SK-N-SH treated with all-trans-retinoic acid at 6 μM for 48 hours (cell line): ENCODE measurements at regions not wholly inside any gene's neighbourhood (a gene's known extent, or its start where the extent isn't known, plus 50 kb on each side); places are given as distances from the start of the nearest gene placed in this dataset.

ENCODE experiments used
- ATAC-seq: fragments of 200-7000 bp; cut with Tn5 transposase; 3 replicates; pipeline ENCODE4 v1.9.1; 2020; ENCODE audit warnings: mild to moderate bottlenecking, moderate library complexity
- BACH2 ChIP-seq: fragments of 250-450 bp; sonication (Bioruptor Pico); IDR thresholded peaks from 2 replicates; pipeline ENCODE4 v1.9.0; 2021; ENCODE audit warnings: mild to moderate bottlenecking, borderline replicate concordance
- CSDC2 ChIP-seq: fragments of 250-450 bp; sonication (Bioruptor Pico); IDR thresholded peaks from 2 replicates; pipeline ENCODE4 v1.5.0; 2020; ENCODE audit warnings: mild to moderate bottlenecking, moderate library complexity
- ESRRG ChIP-seq: fragments of 250-450 bp; sonication (Bioruptor Pico); IDR thresholded peaks from 2 replicates; pipeline ENCODE4 v1.6.1; 2021; ENCODE audit warnings: mild to moderate bottlenecking
- GLIS3 ChIP-seq: fragments of 250-450 bp; sonication (Bioruptor Pico); IDR thresholded peaks from 2 replicates; pipeline ENCODE4 v1.5.0; 2020; ENCODE audit warnings: mild to moderate bottlenecking, moderate library complexity
- OSR1 ChIP-seq: fragments of 250-450 bp; sonication (Bioruptor Pico); IDR thresholded peaks from 2 replicates; pipeline ENCODE4 v1.8.0; 2022; ENCODE audit warnings: moderate library complexity, mild to moderate bottlenecking, inconsistent platforms
- PPARA ChIP-seq: fragments of 250-450 bp; sonication (Bioruptor Pico); IDR thresholded peaks from 2 replicates; pipeline ENCODE4 v1.5.0; 2020; ENCODE audit warnings: mild to moderate bottlenecking, borderline replicate concordance
- RARB ChIP-seq: fragments of 250-450 bp; sonication (Bioruptor Pico); IDR thresholded peaks from 2 replicates; pipeline ENCODE4 v1.8.0; 2021; ENCODE audit warnings: mild to moderate bottlenecking, moderate library complexity
- SNAI2 ChIP-seq: fragments of 250-450 bp; sonication (Bioruptor Pico); IDR thresholded peaks from 2 replicates; pipeline ENCODE4 v1.5.0; 2020; ENCODE audit warnings: mild to moderate bottlenecking, moderate library complexity
- TCF4 ChIP-seq: fragments of 250-450 bp; sonication (Bioruptor Pico); IDR thresholded peaks from 2 replicates; pipeline ENCODE4 v1.8.0; 2021; ENCODE audit warnings: mild to moderate bottlenecking, moderate library complexity, borderline replicate concordance
- TOX ChIP-seq: fragments of 250-450 bp; sonication (Bioruptor Pico); IDR thresholded peaks from 2 replicates; pipeline ENCODE4 v1.8.0; 2021; ENCODE audit warnings: mild to moderate bottlenecking, moderate library complexity, borderline replicate concordance
- ZC3H10 ChIP-seq: fragments of 250-450 bp; sonication (Bioruptor Pico); IDR thresholded peaks from 2 replicates; pipeline ENCODE4 v1.5.1; 2021; ENCODE audit warnings: mild to moderate bottlenecking, moderate library complexity
- ZFP3 ChIP-seq: fragments of 250-450 bp; sonication (Bioruptor Pico); IDR thresholded peaks from 2 replicates; pipeline ENCODE4 v1.5.0; 2020; ENCODE audit warnings: mild to moderate bottlenecking, moderate library complexity
- ZFP30 ChIP-seq: fragments of 450-650 bp; formaldehyde crosslinking; IDR thresholded peaks from 2 replicates; pipeline ENCODE4 v1.5.0; 2022; ENCODE audit warnings: mild to moderate bottlenecking, moderate library complexity
- ZNF565 ChIP-seq: fragments of 450-650 bp; formaldehyde crosslinking; conservative IDR thresholded peaks from 2 replicates; pipeline ENCODE4 v1.5.0; 2020; ENCODE audit warnings: low read depth, mild to moderate bottlenecking, moderate library complexity
- ZNF70 ChIP-seq: fragments of 450-650 bp; formaldehyde crosslinking; IDR thresholded peaks from 2 replicates; pipeline ENCODE4 v1.5.0; 2020; ENCODE audit warnings: mild to moderate bottlenecking, moderate library complexity
- ZNF8 ChIP-seq: fragments of 450-650 bp; formaldehyde crosslinking; IDR thresholded peaks from 2 replicates; pipeline ENCODE4 v1.5.0; 2020; ENCODE audit warnings: mild to moderate bottlenecking, moderate library complexity
- TF ChIP-seq, protein P1 (sequence below): fragments of 250-450 bp; sonication (Bioruptor Pico); IDR thresholded peaks from 2 replicates; pipeline ENCODE4 v1.8.0; 2021; ENCODE audit warnings: low read depth, mild to moderate bottlenecking, moderate library complexity, borderline replicate concordance
- TF ChIP-seq, protein P2 (sequence below): fragments of 250-450 bp; sonication (Bioruptor Pico); IDR thresholded peaks from 2 replicates; pipeline ENCODE4 v1.5.1; 2021; ENCODE audit warnings: mild to moderate bottlenecking, moderate library complexity
- TF ChIP-seq, protein P3 (sequence below): fragments of 250-450 bp; sonication (Bioruptor Pico); IDR thresholded peaks from 2 replicates; pipeline ENCODE4 v1.5.1; 2020; ENCODE audit warnings: low read depth, mild to moderate bottlenecking, moderate library complexity
- TF ChIP-seq, protein P4 (sequence below): fragments of 250-450 bp; sonication (Bioruptor Pico); IDR thresholded peaks from 2 replicates; pipeline ENCODE4 v1.5.0; 2020; ENCODE audit warnings: mild to moderate bottlenecking, moderate library complexity
- TF ChIP-seq, protein P5 (sequence below): fragments of 250-450 bp; sonication (Bioruptor Pico); IDR thresholded peaks from 2 replicates; pipeline ENCODE4 v1.8.0; 2020; ENCODE audit warnings: mild to moderate bottlenecking, moderate library complexity, borderline replicate concordance

DNA sequence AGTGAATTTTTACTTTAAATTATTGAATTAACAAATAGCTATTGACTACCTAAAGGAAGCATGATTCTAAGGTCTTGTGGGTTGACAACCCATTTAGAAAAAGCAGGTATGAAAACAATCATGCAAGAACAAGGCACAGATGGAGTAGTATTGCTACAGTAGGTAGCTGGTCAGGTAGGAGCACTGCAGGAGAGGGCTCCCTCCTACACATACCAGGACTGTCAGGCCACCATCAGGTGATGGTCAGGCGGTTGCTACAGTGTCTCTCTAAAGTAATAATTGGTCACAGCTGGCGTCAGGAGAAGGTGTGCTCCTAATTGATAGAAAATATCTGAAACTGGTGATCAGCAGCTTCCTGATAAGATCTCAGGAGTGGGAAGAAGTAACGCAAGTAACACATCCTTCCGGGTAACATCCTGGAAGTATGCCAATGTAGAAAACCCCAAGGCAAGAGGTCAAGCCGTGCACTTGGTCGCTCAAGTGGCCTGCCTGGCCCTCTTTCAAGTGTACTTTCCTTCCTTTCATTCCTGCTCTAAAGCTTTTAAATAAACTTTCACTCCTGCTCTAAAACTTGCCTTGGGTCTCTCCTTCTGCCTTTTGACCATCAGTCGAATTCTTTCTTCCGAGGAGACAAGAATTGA is 486.5 kb downstream of the TMEM114 start:
- no peak for ATAC-seq
- TF ChIP-seq TCF4: no peak
- TF ChIP-seq, protein P1, sequence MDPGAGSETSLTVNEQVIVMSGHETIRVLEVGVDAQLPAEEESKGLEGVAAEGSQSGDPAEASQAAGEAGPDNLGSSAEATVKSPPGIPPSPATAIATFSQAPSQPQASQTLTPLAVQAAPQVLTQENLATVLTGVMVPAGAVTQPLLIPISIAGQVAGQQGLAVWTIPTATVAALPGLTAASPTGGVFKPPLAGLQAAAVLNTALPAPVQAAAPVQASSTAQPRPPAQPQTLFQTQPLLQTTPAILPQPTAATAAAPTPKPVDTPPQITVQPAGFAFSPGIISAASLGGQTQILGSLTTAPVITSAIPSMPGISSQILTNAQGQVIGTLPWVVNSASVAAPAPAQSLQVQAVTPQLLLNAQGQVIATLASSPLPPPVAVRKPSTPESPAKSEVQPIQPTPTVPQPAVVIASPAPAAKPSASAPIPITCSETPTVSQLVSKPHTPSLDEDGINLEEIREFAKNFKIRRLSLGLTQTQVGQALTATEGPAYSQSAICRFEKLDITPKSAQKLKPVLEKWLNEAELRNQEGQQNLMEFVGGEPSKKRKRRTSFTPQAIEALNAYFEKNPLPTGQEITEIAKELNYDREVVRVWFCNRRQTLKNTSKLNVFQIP (CRISPR knock-in tag): no peak
- TF ChIP-seq PPARA (CRISPR knock-in tag): no peak
- no peak for TF ChIP-seq ZNF8

DNA sequence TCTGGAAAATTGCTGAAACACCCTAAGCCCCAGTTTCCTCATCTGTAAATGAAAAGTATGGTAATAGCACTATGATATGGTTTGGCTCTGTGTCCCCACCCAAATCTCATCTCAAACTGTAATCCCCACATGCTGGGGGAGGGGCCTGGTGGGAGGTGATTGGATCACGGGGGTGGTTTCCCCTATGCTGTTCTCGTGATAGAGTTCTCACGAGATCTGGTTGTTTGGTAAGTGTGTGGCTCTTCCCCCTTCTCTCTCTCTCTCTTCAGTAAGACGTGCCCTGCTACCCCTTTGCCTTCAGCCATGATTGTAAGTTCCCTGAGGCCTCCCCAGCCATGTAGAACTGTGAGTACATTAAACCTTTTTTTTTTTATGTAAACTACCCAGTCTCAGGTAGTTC is 490.7 kb downstream of the TMEM114 start:
- no peak for ATAC-seq
- TF ChIP-seq PPARA (CRISPR knock-in tag) (no peak), TCF4 (no peak), ZNF70 (CRISPR knock-in tag) (no peak), ZC3H10 (no peak), ZFP3 (no peak), ZNF565 (CRISPR knock-in tag) (no peak), ZFP30 (CRISPR knock-in tag) (no peak), TOX (no peak), GLIS3 (CRISPR knock-in tag) (no peak), BACH2 (CRISPR knock-in tag) (no peak), RARB (no peak), OSR1 (CRISPR knock-in tag) (no peak), ESRRG (CRISPR knock-in tag) (no peak), CSDC2 (CRISPR knock-in tag) (no peak), SNAI2 (no peak)
- TF ChIP-seq, protein P1 (CRISPR knock-in tag): no peak
- TF ChIP-seq, protein P2, sequence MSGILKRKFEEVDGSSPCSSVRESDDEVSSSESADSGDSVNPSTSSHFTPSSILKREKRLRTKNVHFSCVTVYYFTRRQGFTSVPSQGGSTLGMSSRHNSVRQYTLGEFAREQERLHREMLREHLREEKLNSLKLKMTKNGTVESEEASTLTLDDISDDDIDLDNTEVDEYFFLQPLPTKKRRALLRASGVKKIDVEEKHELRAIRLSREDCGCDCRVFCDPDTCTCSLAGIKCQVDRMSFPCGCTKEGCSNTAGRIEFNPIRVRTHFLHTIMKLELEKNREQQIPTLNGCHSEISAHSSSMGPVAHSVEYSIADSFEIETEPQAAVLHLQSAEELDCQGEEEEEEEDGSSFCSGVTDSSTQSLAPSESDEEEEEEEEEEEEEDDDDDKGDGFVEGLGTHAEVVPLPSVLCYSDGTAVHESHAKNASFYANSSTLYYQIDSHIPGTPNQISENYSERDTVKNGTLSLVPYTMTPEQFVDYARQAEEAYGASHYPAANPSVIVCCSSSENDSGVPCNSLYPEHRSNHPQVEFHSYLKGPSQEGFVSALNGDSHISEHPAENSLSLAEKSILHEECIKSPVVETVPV (CRISPR knock-in tag): no peak
- TF ChIP-seq, protein P3, sequence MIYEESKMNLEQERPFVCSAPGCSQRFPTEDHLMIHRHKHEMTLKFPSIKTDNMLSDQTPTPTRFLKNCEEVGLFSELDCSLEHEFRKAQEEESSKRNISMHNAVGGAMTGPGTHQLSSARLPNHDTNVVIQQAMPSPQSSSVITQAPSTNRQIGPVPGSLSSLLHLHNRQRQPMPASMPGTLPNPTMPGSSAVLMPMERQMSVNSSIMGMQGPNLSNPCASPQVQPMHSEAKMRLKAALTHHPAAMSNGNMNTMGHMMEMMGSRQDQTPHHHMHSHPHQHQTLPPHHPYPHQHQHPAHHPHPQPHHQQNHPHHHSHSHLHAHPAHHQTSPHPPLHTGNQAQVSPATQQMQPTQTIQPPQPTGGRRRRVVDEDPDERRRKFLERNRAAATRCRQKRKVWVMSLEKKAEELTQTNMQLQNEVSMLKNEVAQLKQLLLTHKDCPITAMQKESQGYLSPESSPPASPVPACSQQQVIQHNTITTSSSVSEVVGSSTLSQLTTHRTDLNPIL (CRISPR knock-in tag): no peak
- TF ChIP-seq, protein P4, sequence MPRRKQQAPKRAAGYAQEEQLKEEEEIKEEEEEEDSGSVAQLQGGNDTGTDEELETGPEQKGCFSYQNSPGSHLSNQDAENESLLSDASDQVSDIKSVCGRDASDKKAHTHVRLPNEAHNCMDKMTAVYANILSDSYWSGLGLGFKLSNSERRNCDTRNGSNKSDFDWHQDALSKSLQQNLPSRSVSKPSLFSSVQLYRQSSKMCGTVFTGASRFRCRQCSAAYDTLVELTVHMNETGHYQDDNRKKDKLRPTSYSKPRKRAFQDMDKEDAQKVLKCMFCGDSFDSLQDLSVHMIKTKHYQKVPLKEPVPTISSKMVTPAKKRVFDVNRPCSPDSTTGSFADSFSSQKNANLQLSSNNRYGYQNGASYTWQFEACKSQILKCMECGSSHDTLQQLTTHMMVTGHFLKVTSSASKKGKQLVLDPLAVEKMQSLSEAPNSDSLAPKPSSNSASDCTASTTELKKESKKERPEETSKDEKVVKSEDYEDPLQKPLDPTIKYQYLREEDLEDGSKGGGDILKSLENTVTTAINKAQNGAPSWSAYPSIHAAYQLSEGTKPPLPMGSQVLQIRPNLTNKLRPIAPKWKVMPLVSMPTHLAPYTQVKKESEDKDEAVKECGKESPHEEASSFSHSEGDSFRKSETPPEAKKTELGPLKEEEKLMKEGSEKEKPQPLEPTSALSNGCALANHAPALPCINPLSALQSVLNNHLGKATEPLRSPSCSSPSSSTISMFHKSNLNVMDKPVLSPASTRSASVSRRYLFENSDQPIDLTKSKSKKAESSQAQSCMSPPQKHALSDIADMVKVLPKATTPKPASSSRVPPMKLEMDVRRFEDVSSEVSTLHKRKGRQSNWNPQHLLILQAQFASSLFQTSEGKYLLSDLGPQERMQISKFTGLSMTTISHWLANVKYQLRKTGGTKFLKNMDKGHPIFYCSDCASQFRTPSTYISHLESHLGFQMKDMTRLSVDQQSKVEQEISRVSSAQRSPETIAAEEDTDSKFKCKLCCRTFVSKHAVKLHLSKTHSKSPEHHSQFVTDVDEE (CRISPR knock-in tag): no peak
- TF ChIP-seq, protein P5, sequence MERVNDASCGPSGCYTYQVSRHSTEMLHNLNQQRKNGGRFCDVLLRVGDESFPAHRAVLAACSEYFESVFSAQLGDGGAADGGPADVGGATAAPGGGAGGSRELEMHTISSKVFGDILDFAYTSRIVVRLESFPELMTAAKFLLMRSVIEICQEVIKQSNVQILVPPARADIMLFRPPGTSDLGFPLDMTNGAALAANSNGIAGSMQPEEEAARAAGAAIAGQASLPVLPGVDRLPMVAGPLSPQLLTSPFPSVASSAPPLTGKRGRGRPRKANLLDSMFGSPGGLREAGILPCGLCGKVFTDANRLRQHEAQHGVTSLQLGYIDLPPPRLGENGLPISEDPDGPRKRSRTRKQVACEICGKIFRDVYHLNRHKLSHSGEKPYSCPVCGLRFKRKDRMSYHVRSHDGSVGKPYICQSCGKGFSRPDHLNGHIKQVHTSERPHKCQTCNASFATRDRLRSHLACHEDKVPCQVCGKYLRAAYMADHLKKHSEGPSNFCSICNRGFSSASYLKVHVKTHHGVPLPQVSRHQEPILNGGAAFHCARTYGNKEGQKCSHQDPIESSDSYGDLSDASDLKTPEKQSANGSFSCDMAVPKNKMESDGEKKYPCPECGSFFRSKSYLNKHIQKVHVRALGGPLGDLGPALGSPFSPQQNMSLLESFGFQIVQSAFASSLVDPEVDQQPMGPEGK (CRISPR knock-in tag): no peak
